T-helper 17 cell (primary cell): ENCODE measurements at regions not wholly inside any gene's neighbourhood (a gene's known extent, or its start where the extent isn't known, plus 50 kb on each side); places are given as distances from the start of the nearest gene placed in this dataset.

Experiments used
- ATAC-seq: fragments of 150-1000 bp; cut with Tn5 transposase; 2 replicates; pipeline ENCODE4 v1.10.0; 2021; ENCODE audit warnings: mild to moderate bottlenecking, moderate library complexity
- DNase-seq, 3 donors: peaks; one replicate each; pipeline versions ENCODE4 v3.0.0 to v3.0.0-alpha.2; 2020 to 2021
- H3K9me3 ChIP-seq: one replicate; pipeline ENCODE4 v1.7.0; 2013; ENCODE audit warnings: low read length, mild to moderate bottlenecking; ENCODE audit not compliant: control insufficient read depth, poor library complexity, severe bottlenecking
- H3K27ac Mint-ChIP-seq: one replicate; pipeline ENCODE4 v1.8.0; 2022; ENCODE audit warnings: mild to moderate bottlenecking, moderate library complexity, mixed read lengths
- H3K27me3 Mint-ChIP-seq: one replicate; pipeline ENCODE4 v1.8.0; 2022; ENCODE audit warnings: mixed read lengths
- H3K36me3 Mint-ChIP-seq: one replicate; pipeline ENCODE4 v1.8.0; 2022; ENCODE audit warnings: low read depth, mixed read lengths
- H3K4me1 Mint-ChIP-seq: one replicate; pipeline ENCODE4 v1.8.0; 2022; ENCODE audit warnings: mild to moderate bottlenecking, mixed read lengths
- H3K4me3 Mint-ChIP-seq: one replicate; pipeline ENCODE4 v1.8.0; 2022; ENCODE audit warnings: mild to moderate bottlenecking, moderate library complexity, mixed read lengths

DNA sequence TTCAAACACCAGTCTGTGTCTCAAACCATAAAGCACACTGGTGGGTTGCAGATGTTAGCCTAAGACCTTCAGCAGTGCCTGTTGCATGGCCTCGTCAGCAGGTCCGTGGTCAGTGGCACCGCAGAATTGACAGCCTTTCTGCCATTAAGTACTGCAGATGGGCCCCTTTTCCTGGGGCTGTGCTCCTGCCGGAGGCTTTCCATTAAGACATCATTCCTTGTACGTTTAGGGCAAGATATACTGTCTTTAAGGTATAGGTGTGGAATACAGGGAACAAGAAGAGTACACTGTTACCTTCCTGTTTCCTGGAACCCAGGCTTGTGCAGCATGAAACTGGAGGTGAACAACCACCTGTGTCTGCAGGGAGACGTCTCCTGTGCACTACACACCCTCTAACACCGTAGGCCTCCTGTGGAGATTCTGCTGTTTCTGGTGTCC lies 67.9 kb upstream of the WDR1 start:
- Mint-ChIP-seq H3K27ac (no peak overlapping the region), H3K4me3 (no peak overlapping the region), H3K36me3 (peaks cover 2% of the 10 kb centered on the region), H3K27me3 (no peaks in the 10 kb centered on the region), H3K4me1 (peaks cover 15% of the 10 kb centered on the region)
- ATAC-seq (no peak), DNase-seq (no peak)
- H3K9me3 ChIP-seq: no peaks in the 10 kb centered on the region

DNA sequence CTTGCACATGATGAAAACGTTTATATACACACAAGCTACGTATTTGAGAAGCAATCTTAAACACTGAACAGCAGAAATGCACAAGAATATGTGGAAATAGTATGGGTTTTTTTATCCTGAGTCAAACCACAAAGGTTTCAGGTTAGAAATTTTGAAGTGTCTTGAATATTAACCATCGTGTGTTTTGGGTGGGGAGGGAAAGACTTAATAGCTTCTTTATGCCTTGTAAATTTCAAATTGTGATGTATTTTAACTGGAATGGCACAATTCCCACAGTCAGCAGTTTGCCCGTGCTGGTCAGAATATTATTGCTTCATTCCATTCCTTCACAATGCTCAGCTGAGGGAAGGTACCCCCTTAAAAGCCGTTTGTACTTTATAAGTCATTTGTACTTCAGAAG lies 67.4 kb upstream of the WDR1 start:
- Mint-ChIP-seq H3K4me1 (peaks cover 15% of the 10 kb centered on the region), H3K27ac (no peak overlapping the region), H3K4me3 (no peak overlapping the region), H3K36me3 (peaks cover 2% of the 10 kb centered on the region), H3K27me3 (no peaks in the 10 kb centered on the region)
- no peaks in the 10 kb centered on the region for H3K9me3 ChIP-seq
- no peak for ATAC-seq
- no peak for DNase-seq

DNA sequence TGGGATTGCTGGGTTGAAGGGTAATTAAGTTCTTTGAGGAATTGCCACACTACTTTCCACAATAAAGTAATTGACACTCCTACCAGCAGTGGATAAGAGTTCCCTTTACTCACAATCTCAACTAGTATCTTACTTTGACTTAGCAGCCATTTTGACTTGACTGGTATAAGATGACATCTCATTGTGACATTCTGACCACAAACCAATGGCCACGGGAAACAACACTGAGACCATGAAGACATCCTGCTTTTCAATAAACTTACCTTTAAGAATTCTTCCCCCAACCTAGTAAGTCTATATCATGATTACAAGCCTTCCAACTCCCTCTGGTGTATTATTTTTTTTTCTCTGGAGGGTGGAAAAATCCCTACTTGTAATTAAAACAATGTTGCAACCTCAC lies 66.9 kb upstream of the WDR1 start:
- Mint-ChIP-seq H3K36me3 (peaks cover 2% of the 10 kb centered on the region), H3K4me3 (no peak overlapping the region), H3K27me3 (no peaks in the 10 kb centered on the region), H3K4me1 (peaks cover 15% of the 10 kb centered on the region), H3K27ac (no peak overlapping the region)
- ATAC-seq (no peak), DNase-seq (no peak)
- H3K9me3 ChIP-seq: no peaks in the 10 kb centered on the region

DNA sequence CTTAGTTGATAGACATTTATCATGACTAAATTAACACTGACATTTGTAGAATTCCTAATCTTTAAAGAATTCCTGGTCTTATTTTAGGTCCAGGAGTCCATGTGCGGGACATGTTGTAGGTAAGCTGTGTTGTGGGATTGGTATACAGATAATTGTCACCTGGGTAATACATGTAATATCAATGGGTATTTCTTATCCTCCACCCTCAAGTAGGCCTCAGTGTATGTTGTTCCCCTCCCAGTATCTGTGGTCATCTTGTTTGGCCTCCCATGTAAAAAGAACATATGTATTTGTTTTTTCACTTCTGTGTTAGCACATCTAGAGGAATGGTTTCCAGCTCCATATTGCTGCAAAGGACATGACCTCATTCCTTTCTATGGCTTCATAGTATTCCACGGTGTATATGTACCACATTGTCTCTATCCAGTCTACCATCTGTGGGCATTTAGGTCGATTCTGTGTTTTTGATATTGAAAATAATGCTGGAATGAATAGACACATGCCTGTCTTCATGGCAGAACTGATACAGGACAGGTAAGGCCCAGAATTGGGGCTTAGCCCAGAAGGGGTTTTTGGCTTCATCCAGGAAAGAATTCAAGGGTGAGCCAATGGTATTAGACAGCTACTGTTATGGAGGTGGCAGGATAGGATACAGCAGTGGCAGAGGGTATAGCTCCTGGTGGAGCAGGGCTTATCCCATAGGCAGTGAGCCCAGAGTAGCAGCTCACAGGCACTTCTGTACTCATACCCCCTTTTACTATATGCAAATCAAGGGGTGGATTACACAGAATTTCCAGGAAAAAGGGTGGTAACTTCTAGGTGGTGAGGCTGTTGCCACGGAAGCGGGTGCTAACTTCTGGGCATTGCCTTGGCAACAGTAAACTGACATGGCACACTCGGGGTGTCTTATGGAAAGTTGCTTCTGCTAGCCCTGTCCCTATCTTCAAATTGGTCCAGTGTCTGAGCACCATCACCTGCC lies 66.1 kb upstream of the WDR1 start:
- Mint-ChIP-seq H3K36me3 (peaks cover 2% of the 10 kb centered on the region), H3K27me3 (no peaks in the 10 kb centered on the region), H3K4me1 (peaks cover 15% of the 10 kb centered on the region), H3K4me3 (no peak overlapping the region), H3K27ac (peak overlapping the region; percentile 27)
- DNase-seq (no peak), ATAC-seq (peak; percentile 14)
- H3K9me3 ChIP-seq: no peaks in the 10 kb centered on the region

DNA sequence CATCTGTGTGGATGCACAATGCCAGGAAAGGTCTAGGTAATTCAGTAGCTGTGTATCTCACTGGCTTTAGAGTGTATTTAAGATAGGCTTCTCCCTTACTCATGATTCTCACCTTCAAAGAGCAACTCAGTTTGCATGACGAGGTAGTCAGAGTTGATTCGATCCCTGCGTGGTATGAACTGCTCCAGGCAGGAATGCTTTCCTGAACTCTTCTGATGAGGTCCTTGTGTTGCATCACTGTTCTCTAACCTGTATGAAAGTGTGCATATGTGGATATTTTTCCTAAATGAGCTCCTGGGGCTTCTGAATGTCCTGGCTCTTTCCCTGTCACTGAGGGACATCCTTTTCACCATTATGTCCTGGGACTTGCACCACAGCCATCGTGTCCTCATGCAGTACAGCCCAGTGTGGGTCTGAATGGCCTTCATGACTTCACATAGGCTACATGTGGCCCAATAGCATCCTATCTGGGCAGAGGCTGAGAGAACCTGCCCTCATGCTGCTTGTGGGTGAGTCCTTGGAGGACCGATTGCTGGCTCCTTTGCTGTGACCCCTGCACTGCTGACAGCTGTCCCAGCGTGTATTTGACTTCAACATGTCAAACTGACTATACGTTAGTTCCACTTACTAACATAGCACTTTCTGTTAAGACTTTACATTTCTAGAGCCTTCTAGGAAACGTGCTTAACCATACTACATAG lies 65.3 kb upstream of the WDR1 start:
- Mint-ChIP-seq H3K27ac (peak overlapping the region; percentile 27), H3K27me3 (no peaks in the 10 kb centered on the region), H3K4me3 (no peak overlapping the region), H3K4me1 (peaks cover 15% of the 10 kb centered on the region), H3K36me3 (peaks cover 2% of the 10 kb centered on the region)
- ATAC-seq: no peak
- H3K9me3 ChIP-seq: no peaks in the 10 kb centered on the region
- no peak for DNase-seq

DNA sequence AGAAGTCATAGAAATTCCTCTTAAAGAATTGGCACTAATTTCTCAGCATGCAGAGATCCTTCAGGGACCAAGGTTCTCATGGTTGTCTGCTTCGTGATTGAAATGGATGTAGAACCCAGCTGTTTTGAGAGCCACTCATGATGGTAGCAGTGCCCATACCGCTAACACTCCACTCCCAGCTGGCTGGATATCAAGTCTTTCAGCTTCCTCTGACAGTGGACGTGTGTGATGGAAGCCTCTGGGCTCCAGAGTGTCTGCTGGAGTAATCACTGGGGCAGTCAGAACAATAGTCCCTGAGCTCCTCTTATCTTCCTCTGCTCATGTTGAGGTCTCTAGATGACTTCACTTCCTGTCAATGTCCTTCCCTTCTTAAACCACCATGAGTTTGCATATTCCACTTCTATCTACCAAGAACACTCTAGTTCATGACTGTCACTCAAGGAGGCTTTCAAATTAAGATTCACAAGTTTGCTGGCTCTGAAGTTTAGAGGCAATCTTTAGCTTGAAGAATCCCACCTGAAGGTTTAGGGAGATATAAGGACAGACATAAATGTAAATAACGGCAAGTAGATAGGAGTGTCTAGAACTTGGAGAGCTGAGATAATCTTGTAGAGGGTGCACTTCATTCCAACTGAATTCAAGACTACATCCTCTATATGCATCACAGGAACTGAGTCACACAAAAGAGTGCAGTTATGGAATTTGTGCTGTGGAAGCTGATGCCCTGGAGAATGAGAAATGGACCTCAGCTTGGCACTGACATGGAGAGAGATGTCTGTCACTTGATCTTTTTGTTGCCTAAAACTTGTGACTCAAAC lies 64.5 kb upstream of the WDR1 start:
- Mint-ChIP-seq H3K4me3 (no peak overlapping the region), H3K27ac (no peak overlapping the region), H3K4me1 (peaks cover 15% of the 10 kb centered on the region), H3K36me3 (peaks cover 2% of the 10 kb centered on the region), H3K27me3 (no peaks in the 10 kb centered on the region)
- ATAC-seq (peak; percentile 77), DNase-seq (no peak)
- H3K9me3 ChIP-seq: no peaks in the 10 kb centered on the region

DNA sequence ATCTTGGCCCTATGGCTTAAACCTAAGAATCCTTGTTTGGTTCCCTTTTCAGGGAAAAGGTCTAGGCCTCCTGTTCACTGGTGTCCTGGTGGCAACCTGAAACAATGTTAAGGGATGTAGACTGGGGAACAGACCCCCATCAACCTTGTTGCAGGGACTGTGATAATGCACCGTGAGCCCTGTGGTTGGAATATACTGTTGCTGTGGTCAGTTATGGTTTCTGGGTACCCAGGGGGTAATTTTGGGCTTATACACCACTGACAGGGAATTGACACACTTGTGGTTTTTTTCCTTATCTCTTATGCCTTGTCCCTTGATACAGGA lies 64.0 kb upstream of the WDR1 start:
- Mint-ChIP-seq H3K27me3 (no peaks in the 10 kb centered on the region), H3K4me1 (peaks cover 15% of the 10 kb centered on the region), H3K4me3 (no peak overlapping the region), H3K36me3 (peaks cover 2% of the 10 kb centered on the region), H3K27ac (no peak overlapping the region)
- DNase-seq (no peak), ATAC-seq (no peak)
- no peaks in the 10 kb centered on the region for H3K9me3 ChIP-seq

DNA sequence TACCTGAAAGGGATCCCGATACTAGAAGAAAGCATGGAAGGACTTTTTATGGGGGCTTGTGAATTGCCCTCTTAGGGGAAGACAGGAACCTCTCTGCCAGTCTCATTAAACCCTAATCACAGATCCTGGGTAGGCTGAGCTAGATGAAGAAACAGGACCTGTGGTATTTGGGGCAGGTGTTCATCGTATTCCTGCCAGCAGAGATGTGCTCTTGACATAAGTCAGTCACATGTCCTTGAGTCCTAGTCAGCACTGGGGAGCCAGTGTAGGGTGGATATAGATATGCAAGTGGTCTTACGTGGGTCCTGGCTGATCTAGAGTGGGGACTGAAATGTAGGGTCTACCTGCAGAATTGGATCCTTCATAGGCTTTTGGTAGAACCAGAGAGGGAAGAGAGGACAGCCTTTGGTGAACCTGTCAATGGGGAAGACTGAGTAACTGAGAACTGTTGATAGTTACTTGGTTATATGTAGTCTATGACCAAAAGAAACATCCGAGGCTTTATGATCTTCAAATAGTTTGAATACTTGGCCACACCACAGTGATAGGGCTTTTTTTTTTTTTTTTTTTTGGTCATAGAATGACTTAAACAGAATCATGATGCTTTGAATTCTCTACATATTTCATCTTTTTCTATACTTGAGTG lies 63.5 kb upstream of the WDR1 start:
- no peaks in the 10 kb centered on the region for H3K9me3 ChIP-seq
- DNase-seq (no peak), ATAC-seq (no peak)
- no peak overlapping the region for H3K27ac Mint-ChIP-seq
- peaks cover 15% of the 10 kb centered on the region for H3K4me1 Mint-ChIP-seq
- H3K4me3 Mint-ChIP-seq: no peak overlapping the region
- H3K36me3 Mint-ChIP-seq: no peaks in the 10 kb centered on the region
- H3K27me3 Mint-ChIP-seq: no peaks in the 10 kb centered on the region

DNA sequence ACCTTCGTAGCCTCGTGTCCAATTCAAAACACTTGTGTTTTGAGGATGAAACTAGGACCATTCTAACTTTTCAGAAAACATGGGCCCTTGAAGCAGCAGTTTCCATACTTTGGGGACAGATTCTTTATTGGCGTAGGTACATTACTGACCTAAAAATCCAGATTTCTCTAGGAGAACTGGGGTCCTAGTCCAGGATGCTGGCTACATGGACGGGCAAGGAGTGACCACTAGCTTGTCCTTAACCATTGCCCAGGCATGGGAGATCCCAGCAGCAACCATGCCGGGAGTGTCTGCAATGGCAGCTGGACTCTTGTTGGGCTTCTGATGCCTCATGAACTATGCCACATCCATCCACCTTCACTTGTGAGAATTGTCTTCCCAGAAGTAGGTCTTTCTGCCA lies 62.2 kb upstream of the WDR1 start:
- H3K27ac Mint-ChIP-seq: no peak overlapping the region
- H3K9me3 ChIP-seq: no peaks in the 10 kb centered on the region
- H3K4me1 Mint-ChIP-seq: peaks cover 13% of the 10 kb centered on the region
- no peak for DNase-seq
- H3K36me3 Mint-ChIP-seq: no peaks in the 10 kb centered on the region
- H3K4me3 Mint-ChIP-seq: no peak overlapping the region
- H3K27me3 Mint-ChIP-seq: peaks cover 3% of the 10 kb centered on the region
- ATAC-seq: no peak

DNA sequence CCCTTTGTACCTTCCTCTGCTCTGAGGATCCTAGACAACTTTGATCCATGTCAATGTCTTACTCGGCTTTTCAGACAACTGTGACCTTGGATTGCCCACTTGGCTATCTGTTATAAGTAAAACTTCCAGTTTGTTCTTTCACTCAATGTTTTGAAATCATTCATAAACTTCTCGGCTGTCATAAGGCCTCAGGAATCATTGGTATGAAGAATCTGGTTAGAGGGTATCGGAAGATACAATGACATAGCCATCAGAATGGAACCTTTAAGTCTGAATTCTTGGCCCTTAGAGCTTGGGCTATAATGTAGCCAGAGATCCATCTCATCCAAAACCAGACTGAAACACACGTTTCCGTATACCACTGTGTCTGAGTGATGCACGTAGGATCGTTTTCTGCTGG lies 59.0 kb upstream of the WDR1 start:
- DNase-seq (no peak), ATAC-seq (no peak)
- H3K9me3 ChIP-seq: no peaks in the 10 kb centered on the region
- Mint-ChIP-seq H3K27me3 (peaks cover 4% of the 10 kb centered on the region), H3K27ac (no peak overlapping the region), H3K4me1 (peaks cover under 1% of the 10 kb centered on the region), H3K36me3 (no peaks in the 10 kb centered on the region), H3K4me3 (no peak overlapping the region)

DNA sequence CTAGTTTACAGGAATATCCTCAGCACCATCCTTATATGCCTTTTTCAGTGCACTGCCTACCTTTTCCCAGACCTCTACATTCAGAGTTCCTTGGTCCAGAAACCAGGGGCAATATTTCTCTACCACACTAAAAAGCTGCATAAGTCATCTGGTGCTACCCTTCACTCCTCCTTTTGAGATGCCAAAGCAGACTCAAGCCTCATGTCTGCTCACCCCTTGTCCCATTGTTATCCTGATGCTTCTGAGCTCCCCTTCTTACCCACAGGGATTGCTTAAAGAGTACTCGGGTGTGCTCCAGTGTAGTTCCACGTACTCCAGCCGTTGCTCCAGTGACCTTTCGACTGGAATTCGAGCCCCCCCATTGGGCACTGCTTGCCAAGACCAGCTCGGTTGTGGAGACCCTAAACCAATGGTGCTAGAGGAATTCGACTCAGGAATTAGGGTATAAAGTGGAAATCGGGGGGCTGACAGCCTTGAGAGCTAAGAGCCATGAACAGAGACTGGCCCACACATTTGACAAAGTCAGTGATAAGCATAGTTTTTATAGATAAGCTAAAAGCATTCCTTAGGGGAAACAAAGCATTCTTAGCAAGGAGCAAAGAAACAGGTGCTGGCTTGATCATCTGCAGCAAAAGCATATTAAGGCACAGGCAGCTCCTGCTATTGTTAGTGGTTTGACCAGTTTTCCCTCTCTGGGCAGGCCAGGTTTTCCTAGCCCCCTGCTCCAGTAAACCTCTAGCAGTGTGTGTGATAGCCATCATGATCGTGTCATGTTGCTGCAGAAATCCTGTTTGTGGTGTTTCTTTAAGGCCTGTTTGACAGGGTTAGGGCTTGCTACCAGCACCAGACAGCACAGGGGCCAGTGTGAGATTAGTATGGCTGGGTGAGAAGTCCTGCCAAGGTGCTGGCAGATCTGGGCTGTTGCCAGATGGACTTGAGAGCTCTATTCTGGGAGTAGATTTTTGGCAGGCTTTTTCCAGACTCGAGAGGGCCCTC lies 57.5 kb upstream of the WDR1 start:
- no peak for DNase-seq
- H3K4me1 Mint-ChIP-seq: peaks cover 3% of the 10 kb centered on the region
- no peak for ATAC-seq
- H3K9me3 ChIP-seq: no peaks in the 10 kb centered on the region
- H3K27me3 Mint-ChIP-seq: peaks cover 4% of the 10 kb centered on the region
- H3K4me3 Mint-ChIP-seq: no peak overlapping the region
- no peak overlapping the region for H3K27ac Mint-ChIP-seq
- no peaks in the 10 kb centered on the region for H3K36me3 Mint-ChIP-seq
